NCI-H2196 treated with DMSO at 0.1 percent for 48 hours (cell line): ENCODE measurements at regions not wholly inside any gene's neighbourhood (a gene's known extent, or its start where the extent isn't known, plus 50 kb on each side); places are given as distances from the start of the nearest gene placed in this dataset.

ENCODE experiments used
- DNase-seq: peaks from one replicate; lab custom pipeline; 2025; ENCODE audit not compliant: unreplicated experiment; lab: John Stamatoyannopoulos, UW

GRCh38 chr2:192311701-192312460 lies 117.1 kb upstream of the TMEFF2 start:
- no peak for DNase-seq

DNA sequence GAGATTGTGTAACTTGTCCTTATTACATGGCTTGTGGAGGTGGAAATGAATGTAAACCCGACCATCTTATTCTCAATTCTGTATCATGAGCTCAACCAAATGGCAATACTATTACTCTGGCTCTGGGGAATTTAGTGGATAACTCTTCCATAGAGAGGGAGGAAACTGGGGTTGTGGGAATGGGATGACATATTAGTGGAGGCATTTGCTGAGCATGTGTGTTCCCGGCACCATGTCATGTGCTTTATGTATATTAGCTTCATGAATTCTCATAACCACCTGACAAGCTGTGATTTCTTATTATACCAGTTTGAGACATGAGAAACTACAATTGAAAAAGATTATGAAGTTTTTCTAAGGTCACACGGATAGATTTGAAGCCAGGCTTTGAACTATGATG lies 112.8 kb upstream of the TMEFF2 start:
- no peak for DNase-seq

DNA sequence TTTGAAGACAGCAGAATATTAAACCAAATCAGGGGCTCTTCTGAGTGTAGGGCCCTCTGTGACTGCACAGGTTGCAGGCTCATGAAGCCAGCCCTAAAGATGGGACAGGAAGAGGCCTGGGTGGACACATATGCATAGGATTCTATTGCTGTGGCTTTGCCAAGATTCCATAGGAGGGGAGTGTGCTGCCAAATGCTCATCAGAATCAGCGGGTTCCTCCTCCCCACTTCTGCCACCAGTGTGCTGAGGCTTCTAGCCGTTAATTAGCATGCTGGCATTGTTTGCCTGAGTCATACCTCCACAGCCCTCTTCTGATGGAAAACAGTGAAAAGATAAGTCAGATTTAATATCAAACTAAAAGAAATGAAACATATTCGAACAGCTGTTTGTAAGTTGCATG lies 103.9 kb upstream of the TMEFF2 start:
- DNase-seq = no peak

DNA sequence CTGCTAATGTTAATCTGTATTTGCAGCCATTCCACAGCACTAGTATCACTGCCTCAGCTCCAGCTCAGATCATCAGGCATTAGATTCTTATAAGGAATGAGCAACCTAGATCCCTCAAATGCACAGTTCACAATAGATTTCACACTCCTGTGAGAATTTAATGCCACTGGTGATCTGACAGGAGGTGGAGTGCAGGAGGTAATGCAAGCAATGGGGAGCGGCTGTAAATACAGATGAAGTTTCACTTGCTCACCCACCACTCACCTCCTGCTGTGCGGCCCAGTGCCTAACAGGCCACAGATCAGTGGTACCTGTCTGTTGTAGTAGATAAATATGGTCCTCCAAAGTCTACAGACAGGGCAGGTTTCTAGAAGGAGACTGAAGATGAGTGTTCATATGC lies 97.7 kb upstream of the TMEFF2 start:
- no peak for DNase-seq

GRCh38 chr2:192288295-192288694 lies 93.6 kb upstream of the TMEFF2 start:
- no peak for DNase-seq

DNA sequence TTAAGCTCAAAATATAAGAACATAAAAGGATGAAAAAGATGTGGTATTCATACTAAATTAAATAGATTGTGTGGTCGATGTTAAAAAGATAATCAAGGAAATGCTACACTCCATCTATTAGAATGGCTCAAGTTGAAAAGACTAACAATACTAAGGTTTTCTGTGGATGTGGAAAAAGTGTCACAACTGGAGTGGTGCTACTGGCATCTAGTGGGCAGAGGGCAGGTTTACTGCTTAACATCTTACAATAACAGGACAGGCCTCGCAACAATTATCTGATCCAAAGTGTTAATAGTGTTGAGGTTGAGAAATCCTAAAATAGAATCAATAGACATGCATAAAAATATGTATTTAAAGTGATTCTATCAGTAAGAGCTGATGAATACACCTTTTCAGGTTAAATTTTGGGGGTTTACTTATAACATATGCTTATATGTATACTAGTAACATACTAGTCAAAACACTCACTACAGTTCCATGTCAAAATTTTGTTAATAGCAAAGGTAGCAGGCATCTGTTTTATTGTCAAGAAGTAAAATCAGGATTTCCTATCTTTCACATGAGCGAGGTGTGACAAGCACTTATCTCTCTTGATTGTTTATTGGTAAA lies 91.5 kb upstream of the TMEFF2 start:
- DNase-seq = no peak

DNA sequence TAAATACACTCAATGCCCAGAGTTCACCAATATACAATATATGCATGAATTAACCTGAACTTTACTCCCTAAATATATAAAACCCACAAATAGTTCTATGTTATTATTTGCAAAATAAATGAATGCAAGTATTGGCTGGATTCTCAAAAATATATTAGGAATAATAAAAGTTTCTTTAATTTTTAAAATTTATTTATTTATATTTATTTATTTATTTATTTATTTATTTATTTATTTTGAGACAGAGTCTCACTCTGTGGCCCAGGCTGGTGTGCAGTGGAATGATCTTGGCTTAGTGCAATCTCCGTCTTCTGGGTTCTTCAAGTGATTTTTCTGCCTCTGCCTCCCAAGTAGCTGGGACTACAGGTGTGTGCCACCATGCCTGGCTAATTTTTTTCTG lies 88.7 kb upstream of the TMEFF2 start:
- DNase-seq = no peak

- no peak for DNase-seq
Observed at GRCh38 chr2:192278701-192279100, 84.0 kb upstream of the TMEFF2 start.

GRCh38 chr2:192277494-192278109 lies 82.9 kb upstream of the TMEFF2 start:
- no peak for DNase-seq

- no peak for DNase-seq
Observed at GRCh38 chr2:192275632-192276031, 80.9 kb upstream of the TMEFF2 start.

DNA sequence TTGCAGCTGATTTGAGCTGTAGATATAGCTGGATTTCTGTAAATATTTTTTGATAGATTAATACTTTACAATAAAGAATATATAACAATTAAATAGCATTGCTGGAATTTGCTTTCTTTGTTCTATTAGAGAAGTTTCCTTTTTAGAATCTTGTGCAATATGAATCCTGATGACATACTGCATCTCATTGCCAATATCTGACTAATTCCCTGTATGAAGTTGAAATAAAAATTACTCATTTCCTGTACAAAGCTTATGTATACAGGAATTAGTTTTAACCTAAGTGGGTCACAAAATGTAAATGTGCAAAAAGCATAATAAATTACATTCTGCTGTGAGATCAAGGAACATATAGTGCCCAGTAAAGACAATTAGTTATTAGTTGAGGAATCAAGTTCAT lies 72.8 kb upstream of the TMEFF2 start:
- DNase-seq = no peak

- no peak for DNase-seq
Observed at GRCh38 chr2:192265751-192266150, 71.0 kb upstream of the TMEFF2 start.

- no peak for DNase-seq
Observed at GRCh38 chr2:192254444-192254843, 59.7 kb upstream of the TMEFF2 start.

GRCh38 chr2:192253692-192254091 lies 59.0 kb upstream of the TMEFF2 start:
- DNase-seq = no peak

DNA sequence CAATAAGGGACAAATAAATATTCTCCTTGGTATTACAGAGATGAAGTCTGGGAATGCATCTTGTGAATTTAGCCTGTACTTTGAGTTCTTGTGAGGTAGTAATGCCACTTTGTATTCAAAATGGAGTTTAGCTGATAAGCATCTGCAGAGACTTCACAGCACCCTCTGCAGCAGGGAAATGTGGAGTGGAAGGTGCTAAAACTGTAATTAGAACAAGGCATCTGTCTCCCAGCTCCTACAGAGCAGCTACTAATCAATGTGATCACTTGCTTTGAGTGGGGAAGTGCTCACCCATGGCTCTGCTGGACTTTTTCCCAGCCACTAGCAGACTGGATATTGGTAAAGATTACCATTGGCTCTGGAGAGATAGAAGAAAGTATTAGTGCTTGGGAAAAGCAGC lies 56.2 kb upstream of the TMEFF2 start:
- DNase-seq = no peak

GRCh38 chr2:192247456-192247855 lies 52.7 kb upstream of the TMEFF2 start:
- no peak for DNase-seq

DNA sequence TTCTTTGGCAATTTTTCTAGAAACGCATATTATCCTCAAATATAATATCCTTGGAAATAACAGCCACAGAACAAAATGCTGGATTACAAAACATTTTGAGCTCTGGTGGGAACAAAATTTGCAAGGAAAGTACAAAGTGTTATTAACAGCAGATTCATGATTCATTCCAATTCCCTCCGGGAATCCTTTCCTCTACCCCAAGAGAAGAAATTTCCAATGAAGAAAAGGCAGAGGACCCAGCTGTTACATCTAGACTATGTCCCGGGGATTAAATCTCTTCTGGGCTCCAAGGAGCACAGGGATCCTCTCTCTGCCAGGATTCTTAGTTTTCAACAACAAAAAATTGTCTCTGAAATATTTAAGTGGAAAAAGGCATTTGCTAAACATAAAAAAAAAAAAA lies 51.6 kb upstream of the TMEFF2 start:
- no peak for DNase-seq

GRCh38 chr2:192245329-192245728 lies 50.6 kb upstream of the TMEFF2 start:
- DNase-seq = no peak
